Calu3 (cell line): ENCODE measurements at regions not wholly inside any gene's neighbourhood (a gene's known extent, or its start where the extent isn't known, plus 50 kb on each side); places are given as distances from the start of the nearest gene placed in this dataset.

ENCODE experiments used
- BruUV-seq: library from RNA; stranded (reverse); fragments of 400-500 nt; replicated peaks from 2 replicates; lab custom pipeline; 2021; lab: Mats Ljungman, UMichigan
- CTCF ChIA-PET: fragments of 300-600 bp; sonication (Branson Sonifier 250); formaldehyde crosslinking; loops from one replicate; lab custom pipeline; 2022; ENCODE audit warnings: antibody characterized with exemption; lab: Charles Lee
- DNase-seq: peaks from one replicate; pipeline ENCODE4 v3.0.0; 2022
- H3K27ac Mint-ChIP-seq: one replicate; pipeline ENCODE4 v1.8.0; 2022; ENCODE audit warnings: mixed read lengths; ENCODE audit not compliant: unreplicated experiment
- H3K27me3 Mint-ChIP-seq: one replicate; pipeline ENCODE4 v1.8.0; 2022; ENCODE audit warnings: mixed read lengths; ENCODE audit not compliant: unreplicated experiment
- H3K36me3 Mint-ChIP-seq: one replicate; pipeline ENCODE4 v1.8.0; 2022; ENCODE audit warnings: mild to moderate bottlenecking, moderate library complexity, mixed read lengths; ENCODE audit not compliant: insufficient read depth, unreplicated experiment
- H3K4me1 Mint-ChIP-seq: one replicate; pipeline ENCODE4 v1.8.0; 2022; ENCODE audit warnings: mild to moderate bottlenecking, low read depth, mixed read lengths; ENCODE audit not compliant: unreplicated experiment
- H3K4me3 Mint-ChIP-seq: one replicate; pipeline ENCODE4 v1.8.0; 2022; ENCODE audit warnings: mild to moderate bottlenecking, low read depth, moderate library complexity, mixed read lengths; ENCODE audit not compliant: unreplicated experiment
- H3K9me3 Mint-ChIP-seq: one replicate; pipeline ENCODE4 v1.8.0; 2022; ENCODE audit warnings: low read depth, mixed read lengths; ENCODE audit not compliant: unreplicated experiment
- CTCF ChIP-seq: fragments of 200-600 bp; IDR thresholded peaks from one replicate; pipeline ENCODE4 v1.8.0; 2022; ENCODE audit warnings: antibody characterized with exemption; ENCODE audit not compliant: unreplicated experiment
- intact Hi-C: fragments of 100-400 bp; cut with micrococcal nuclease; formaldehyde crosslinking; loops from one replicate; pipeline ENCODE4 v1.10.0; 2022; ENCODE audit not compliant: unreplicated experiment

GRCh38 chr15:77853008-77853328, 220.3 kb upstream of the LINGO1 start:
- no TSS peak for BruUV-seq
- H3K27ac Mint-ChIP-seq, result no peak overlapping the region

GRCh38 chr15:77852241-77853007, 219.7 kb upstream of the LINGO1 start:
- peaks cover 6% of the 10 kb centered on the region for H3K9me3 Mint-ChIP-seq
- peaks cover 100% of the 10 kb centered on the region for H3K27me3 Mint-ChIP-seq
- no peak for TF ChIP-seq CTCF
- no peak for DNase-seq
- H3K4me1 Mint-ChIP-seq, result peaks cover 7% of the 10 kb centered on the region
- no peak overlapping the region for H3K27ac Mint-ChIP-seq
- no peaks in the 10 kb centered on the region for H3K36me3 Mint-ChIP-seq
- no TSS peak for BruUV-seq
- H3K4me3 Mint-ChIP-seq, result no peak overlapping the region
- intact Hi-C loops, result no loop called here
- CTCF ChIA-PET, result no interaction called here

More at GRCh38 chr15:77853008-77853328, 220.3 kb upstream of the LINGO1 start:
- Mint-ChIP-seq H3K4me3 (no peak overlapping the region), H3K9me3 (peaks cover 6% of the 10 kb centered on the region), H3K4me1 (peaks cover 7% of the 10 kb centered on the region), H3K27me3 (peaks cover 100% of the 10 kb centered on the region), H3K36me3 (no peaks in the 10 kb centered on the region)
- DNase-seq, result no peak
- CTCF ChIA-PET, result no interaction called here
- TF ChIP-seq CTCF, result no peak
- intact Hi-C loops, result no loop called here

- CTCF ChIA-PET, result no interaction called here
- intact Hi-C loops, result no loop called here
- no TSS peak for BruUV-seq
- Mint-ChIP-seq H3K27me3 (peaks cover 100% of the 10 kb centered on the region), H3K27ac (no peak overlapping the region), H3K4me3 (no peak overlapping the region), H3K4me1 (peaks cover 7% of the 10 kb centered on the region), H3K9me3 (peaks cover 6% of the 10 kb centered on the region), H3K36me3 (no peaks in the 10 kb centered on the region)
- no peak for DNase-seq
- no peak for TF ChIP-seq CTCF
Observed at GRCh38 chr15:77851691-77852090, 219.0 kb upstream of the LINGO1 start.

GRCh38 chr15:77851086-77851485, 218.4 kb upstream of the LINGO1 start:
- no peaks in the 10 kb centered on the region for H3K36me3 Mint-ChIP-seq
- peaks cover 7% of the 10 kb centered on the region for H3K4me1 Mint-ChIP-seq
- intact Hi-C loops, result no loop called here
- H3K4me3 Mint-ChIP-seq, result no peak overlapping the region
- no peak for DNase-seq
- no TSS peak for BruUV-seq
- CTCF ChIA-PET, result interaction anchor here (0.7 kb wide), 1 partner anchor 109 kb away, joined by 3 read pairs; no protein-coding TSS in a partner anchor
- H3K27ac Mint-ChIP-seq, result no peak overlapping the region
- H3K27me3 Mint-ChIP-seq, result peaks cover 100% of the 10 kb centered on the region
- peaks cover 6% of the 10 kb centered on the region for H3K9me3 Mint-ChIP-seq
- TF ChIP-seq CTCF, result no peak
